Rectal smooth muscle tissue (tissue), 1 donor: ENCODE measurements at regions not wholly inside any gene's neighbourhood (a gene's known extent, or its start where the extent isn't known, plus 50 kb on each side); places are given as distances from the start of the nearest gene placed in this dataset.

Experiments
- H3K27ac ChIP-seq: one replicate; pipeline ENCODE4 v1.7.0; 2013; ENCODE audit warnings: low read depth, low read length, inconsistent platforms
- H3K27me3 ChIP-seq: one replicate; pipeline ENCODE4 v1.7.0; 2013; ENCODE audit warnings: low read length; ENCODE audit not compliant: control insufficient read depth, insufficient read depth
- H3K36me3 ChIP-seq: one replicate; pipeline ENCODE4 v1.7.0; 2013; ENCODE audit warnings: low read length; ENCODE audit not compliant: control insufficient read depth, insufficient read depth
- H3K4me1 ChIP-seq: one replicate; pipeline ENCODE4 v1.7.0; 2013; ENCODE audit warnings: low read length; ENCODE audit not compliant: control insufficient read depth, insufficient read depth
- H3K4me3 ChIP-seq: one replicate; pipeline ENCODE4 v1.7.0; 2013; ENCODE audit warnings: low read length
- H3K9ac ChIP-seq: one replicate; pipeline ENCODE4 v1.7.0; 2013; ENCODE audit warnings: low read length

DNA sequence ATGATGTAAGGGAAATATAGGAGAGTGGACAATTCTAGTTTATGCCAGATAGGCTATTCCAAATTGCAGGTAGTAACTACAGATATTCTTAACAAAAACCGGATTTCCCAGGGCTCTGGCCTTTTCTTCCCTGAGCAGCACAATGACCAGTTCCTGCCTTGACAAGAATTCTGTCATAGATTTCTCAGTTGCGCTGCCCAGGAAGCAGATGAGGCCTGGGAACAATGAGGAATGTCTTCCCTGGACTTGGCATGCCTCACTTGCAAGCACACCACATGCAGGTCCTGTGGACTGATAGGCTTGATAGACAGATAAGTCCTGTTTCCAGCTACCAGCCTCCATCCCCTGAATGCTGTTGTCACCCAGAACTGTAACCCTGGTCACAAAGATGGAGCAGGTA lies 174.5 kb upstream of the PRSS58 start:
- Histone ChIP-seq H3K36me3 (no peaks in the 10 kb centered on the region), H3K4me1 (no peaks in the 10 kb centered on the region), H3K9ac (no peak overlapping the region), H3K4me3 (no peak overlapping the region), H3K27me3 (no peaks in the 10 kb centered on the region), H3K27ac (no peak overlapping the region)

DNA sequence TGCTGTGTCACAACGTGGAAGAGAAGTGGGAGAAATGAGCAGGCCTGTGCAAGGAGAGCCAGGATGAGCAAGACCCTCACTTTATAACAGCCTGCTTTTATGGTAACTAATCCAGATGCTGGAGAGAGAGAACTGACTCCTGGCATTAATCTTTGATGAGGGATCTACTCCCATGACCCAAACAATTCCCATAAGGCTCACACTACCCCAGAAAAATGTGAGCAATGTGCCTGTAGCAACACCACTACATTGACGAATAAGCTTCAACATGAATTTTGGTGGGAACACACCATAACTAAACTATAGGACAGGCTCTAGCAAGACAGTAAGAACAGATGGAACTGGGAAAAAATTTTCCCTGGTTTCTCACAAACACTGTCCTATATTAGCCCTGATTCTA lies 173.6 kb upstream of the PRSS58 start:
- no peaks in the 10 kb centered on the region for H3K27me3 ChIP-seq
- no peaks in the 10 kb centered on the region for H3K4me1 ChIP-seq

DNA sequence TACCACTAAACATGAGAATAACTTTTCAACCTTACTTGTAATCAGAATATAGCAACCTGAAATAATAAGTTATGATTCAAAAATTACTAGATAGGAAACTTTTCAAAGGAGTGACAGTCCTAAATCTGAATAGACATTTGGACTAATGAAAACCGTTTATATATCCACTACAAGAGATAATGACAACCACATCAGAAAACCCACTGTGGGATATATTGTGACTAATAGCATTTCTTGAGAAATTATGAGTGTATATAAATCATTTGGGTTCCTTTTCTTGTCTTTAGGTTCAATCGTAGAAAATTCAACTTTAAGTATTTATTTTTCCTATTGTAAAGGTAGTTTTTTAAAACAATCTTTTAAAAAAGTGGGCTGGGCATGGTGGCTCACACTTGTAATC lies 170.2 kb upstream of the PRSS58 start:
- Histone ChIP-seq H3K9ac (no peak overlapping the region), H3K36me3 (no peaks in the 10 kb centered on the region), H3K27me3 (no peaks in the 10 kb centered on the region), H3K4me3 (no peak overlapping the region), H3K4me1 (no peaks in the 10 kb centered on the region), H3K27ac (no peak overlapping the region)

More for the DNA sequence above, 173.6 kb upstream of the PRSS58 start:
- Histone ChIP-seq H3K36me3 (no peaks in the 10 kb centered on the region), H3K9ac (no peak overlapping the region), H3K27ac (no peak overlapping the region), H3K4me3 (no peak overlapping the region)

DNA sequence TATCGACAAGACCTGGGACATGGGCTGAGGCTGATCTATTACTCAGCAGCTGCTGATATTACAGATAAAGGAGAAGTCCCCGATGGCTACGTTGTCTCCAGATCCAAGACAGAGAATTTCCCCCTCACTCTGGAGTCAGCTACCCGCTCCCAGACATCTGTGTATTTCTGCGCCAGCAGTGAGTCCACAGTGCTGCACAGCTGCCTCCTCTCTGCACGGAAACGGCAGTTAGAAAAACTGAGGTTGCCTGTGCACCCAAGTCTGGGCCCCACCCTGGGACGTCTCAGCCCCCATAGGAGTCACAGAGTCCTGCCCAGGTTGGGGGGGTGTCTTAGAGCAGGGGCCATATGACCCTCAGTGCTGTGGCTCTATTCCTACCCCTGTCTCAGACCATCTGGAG lies 167.4 kb upstream of the PRSS58 start:
- no peaks in the 10 kb centered on the region for H3K27me3 ChIP-seq
- H3K4me1 ChIP-seq = no peaks in the 10 kb centered on the region
- no peak overlapping the region for H3K27ac ChIP-seq
- H3K4me3 ChIP-seq = no peak overlapping the region
- no peaks in the 10 kb centered on the region for H3K36me3 ChIP-seq
- no peak overlapping the region for H3K9ac ChIP-seq

DNA sequence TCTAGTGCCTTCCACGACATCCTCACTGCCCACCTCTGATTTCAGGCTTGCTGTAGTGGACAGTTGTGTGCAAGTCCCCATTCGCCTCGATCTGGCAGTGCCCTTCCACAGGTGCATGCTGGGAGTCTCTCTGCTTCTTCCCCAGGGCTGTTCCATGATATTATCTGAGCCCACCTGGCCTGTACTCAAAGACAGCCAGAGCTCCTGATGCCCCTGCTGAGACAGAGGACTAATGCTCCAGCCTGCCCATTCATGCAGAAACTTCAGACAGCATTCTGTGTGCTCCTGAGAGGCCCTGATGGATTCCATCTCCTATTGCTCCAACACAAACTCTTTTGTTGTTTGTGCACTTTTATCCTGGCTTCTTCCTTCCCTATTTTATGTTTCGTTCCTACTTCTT lies 164.8 kb upstream of the PRSS58 start:
- no peaks in the 10 kb centered on the region for H3K4me1 ChIP-seq
- no peak overlapping the region for H3K4me3 ChIP-seq
- H3K36me3 ChIP-seq = no peaks in the 10 kb centered on the region
- no peak overlapping the region for H3K27ac ChIP-seq
- H3K9ac ChIP-seq = no peak overlapping the region
- H3K27me3 ChIP-seq = no peaks in the 10 kb centered on the region

DNA sequence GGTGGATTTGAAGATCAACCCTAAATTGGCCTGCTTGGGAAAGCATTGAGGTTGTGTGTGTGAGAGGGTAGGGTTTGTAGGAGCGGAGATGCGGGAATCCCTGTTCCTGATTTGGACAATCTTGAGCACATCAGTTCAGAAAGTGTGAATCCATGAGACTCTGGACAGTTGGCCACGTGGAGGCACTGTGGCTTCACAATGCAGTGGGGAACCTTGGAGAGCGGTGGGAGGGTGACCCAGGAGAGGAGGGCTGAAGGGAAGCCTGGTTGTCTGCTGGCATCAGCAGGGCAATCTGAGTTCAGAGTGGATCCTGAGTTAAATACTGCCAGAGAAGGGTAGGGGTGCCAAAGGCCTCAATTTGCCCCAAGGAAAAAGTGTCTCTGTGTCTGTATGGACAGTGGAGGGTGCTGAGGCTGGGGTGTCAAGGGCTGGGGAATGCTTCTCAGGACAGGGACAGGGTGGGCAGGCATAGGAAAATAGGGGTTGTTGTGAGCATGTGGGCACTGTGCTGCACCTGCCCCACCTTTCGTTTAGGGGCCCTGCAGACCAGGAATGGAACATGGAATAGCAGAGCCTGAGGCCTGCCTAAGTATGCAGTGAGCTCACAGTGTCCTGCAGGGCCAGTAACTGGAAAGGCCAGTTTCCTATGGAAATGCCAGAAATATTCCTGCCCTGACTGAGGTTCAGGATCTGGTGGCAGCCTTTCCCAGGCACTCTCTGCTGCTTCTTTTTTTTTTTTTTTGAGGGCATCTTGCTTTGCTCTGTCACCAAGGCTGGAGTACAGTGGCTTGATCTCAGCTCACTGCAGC lies 162.9 kb upstream of the PRSS58 start:
- Histone ChIP-seq H3K36me3 (no peaks in the 10 kb centered on the region), H3K27ac (no peak overlapping the region), H3K27me3 (no peaks in the 10 kb centered on the region)

DNA sequence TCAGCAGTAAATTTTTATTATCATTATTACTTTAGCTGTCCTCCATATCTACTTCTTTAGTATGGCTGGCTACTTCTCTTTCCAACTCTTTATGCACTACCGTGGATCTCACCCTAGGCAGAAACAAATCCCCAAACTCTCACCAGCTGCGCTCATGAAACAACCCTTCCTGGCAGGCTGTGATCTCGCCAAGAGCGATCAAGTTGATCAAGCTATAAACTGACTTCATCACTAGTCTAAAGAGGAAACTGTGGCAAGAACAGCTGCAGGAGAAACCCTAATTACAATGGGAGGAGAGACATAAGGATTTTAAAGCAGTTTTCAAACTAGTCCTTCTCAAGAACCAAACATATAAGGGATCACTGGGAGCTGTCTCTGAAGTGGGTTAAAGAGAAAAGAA lies 160.5 kb upstream of the PRSS58 start:
- H3K9ac ChIP-seq = no peak overlapping the region
- no peaks in the 10 kb centered on the region for H3K36me3 ChIP-seq
- H3K4me3 ChIP-seq = no peak overlapping the region
- H3K27ac ChIP-seq = no peak overlapping the region
- no peaks in the 10 kb centered on the region for H3K4me1 ChIP-seq
- no peaks in the 10 kb centered on the region for H3K27me3 ChIP-seq

More for the DNA sequence above, 162.9 kb upstream of the PRSS58 start:
- Histone ChIP-seq H3K9ac (no peak overlapping the region), H3K4me3 (no peak overlapping the region), H3K4me1 (no peaks in the 10 kb centered on the region)

DNA sequence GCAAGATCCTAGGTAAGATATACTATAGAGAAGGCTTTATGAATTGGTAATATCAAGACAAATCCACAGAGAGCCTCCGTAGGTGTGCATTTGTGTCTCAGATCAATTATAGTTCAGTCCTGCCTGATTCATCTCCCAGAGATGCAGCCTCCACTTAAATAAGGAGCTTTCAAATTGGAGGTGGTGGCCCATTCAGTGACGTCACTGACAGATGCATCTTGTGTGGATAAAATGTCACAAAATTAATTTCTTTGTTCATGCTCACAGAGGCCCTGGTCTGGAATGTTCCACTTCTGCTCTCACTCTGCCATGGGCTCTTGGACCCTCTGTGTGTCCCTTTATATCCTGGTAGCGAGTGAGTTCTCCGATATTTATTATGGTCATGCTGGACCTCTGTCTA lies 157.1 kb upstream of the PRSS58 start:
- no peak overlapping the region for H3K4me3 ChIP-seq
- H3K9ac ChIP-seq = no peak overlapping the region
- no peaks in the 10 kb centered on the region for H3K36me3 ChIP-seq
- no peak overlapping the region for H3K27ac ChIP-seq
- H3K4me1 ChIP-seq = no peaks in the 10 kb centered on the region
- no peaks in the 10 kb centered on the region for H3K27me3 ChIP-seq

DNA sequence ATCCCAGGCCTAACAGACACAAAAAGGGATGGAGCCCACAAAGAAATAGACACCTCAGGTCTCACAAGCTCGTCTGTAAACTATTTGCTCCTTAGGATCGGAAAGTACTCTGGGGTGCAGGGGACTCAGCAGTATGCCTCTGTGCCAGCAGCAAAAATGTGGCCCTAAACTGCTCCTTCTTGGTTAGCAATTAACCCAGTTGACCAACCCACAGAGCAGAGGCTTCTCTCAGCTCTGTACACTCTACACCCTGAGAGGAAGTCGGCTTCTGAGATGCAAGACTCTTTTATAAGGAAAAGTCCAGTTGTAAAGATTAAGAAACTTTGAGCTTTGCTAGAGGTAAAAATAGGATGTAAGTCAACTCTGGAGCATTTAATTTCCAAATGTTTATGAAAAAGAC lies 156.3 kb upstream of the PRSS58 start:
- Histone ChIP-seq H3K27ac (no peak overlapping the region), H3K27me3 (no peaks in the 10 kb centered on the region), H3K36me3 (no peaks in the 10 kb centered on the region), H3K4me1 (no peaks in the 10 kb centered on the region), H3K4me3 (no peak overlapping the region), H3K9ac (no peak overlapping the region)

DNA sequence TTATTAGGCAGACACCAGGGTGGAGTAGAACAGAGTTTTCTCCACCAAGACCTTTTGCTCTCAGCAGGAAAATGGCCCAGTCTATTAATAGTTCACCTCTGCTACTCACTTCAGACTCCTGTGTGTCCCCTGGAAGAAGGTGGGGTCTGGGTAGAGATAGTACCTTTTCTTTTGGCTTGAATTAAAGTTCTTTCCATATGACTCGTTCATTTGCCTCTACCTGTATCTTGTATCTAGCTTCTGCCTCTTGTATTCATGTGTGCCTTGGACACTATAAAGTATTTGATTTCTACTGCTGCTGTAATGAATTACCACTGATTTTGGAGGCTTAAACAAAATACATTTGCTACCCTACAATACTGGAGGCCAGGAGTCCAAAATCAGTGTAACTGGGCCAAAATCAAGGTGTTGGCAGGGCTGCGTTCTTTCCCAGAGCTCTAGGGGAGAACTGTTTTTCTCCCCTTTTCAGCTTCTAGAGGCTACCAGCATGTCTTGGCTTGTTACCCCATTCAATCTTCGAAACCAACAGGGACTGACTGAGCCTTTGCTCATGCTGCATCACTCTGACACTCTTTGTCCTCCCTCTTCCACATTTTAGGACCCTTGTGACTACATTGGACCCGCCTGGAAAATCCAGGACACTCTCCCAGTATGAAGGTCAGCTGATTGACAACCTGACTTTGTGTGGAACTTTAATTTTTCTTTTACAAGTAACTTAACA lies 155.6 kb upstream of the PRSS58 start:
- Histone ChIP-seq H3K4me3 (no peak overlapping the region), H3K4me1 (no peaks in the 10 kb centered on the region), H3K36me3 (no peaks in the 10 kb centered on the region), H3K27ac (no peak overlapping the region), H3K9ac (no peak overlapping the region), H3K27me3 (no peaks in the 10 kb centered on the region)

DNA sequence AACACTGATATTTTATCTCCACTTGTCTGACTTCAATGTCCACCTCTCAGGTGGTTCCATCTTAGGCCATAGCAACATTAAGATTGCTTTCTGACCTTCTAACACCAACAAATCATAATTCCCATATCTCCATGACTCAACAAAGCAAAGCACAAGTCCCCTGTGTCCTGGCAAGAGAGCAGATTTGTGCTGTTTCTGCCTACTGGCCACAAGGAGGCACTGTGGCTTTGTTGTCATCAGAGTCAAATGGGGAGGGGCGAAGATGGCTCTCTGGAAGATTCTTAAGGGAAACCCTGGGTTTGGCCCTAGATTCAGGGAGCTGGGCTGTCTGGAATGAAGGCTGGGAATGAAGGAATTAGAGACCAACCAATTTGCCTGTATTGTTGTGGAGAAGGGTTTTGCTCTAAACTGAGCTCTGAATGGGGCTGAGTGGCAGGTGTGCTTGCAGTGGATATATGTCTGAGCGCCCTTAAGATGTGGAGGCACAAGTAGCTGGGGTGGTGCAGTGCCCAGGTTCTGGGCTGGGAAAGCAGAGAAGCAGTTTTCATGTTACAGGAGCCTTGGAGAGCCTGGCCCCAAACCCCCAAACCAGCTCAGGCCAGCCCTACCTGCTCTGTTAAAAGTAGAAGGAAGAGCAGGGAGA lies 154.8 kb upstream of the PRSS58 start:
- Histone ChIP-seq H3K27ac (no peak overlapping the region), H3K36me3 (no peaks in the 10 kb centered on the region), H3K9ac (no peak overlapping the region), H3K27me3 (no peaks in the 10 kb centered on the region), H3K4me3 (no peak overlapping the region), H3K4me1 (no peaks in the 10 kb centered on the region)

DNA sequence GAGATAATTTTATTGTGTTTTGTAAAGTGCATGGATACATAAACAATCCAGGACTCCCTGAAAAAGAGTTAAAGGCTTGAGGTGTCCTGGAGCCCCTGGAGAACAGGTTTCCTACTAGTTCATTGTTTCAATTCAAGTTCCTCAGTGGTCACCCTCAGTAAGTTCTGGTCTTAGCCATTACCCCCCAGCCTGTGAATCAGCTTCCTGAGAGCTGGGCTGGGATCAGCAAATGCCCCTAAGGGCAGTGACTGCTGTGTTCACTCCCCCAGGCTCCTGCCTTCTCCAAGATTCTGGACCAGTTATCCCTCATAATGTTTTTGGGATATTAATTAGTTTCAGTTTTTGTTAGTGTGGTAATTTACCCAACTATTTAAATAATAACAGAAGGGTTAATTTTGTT lies 151.6 kb upstream of the PRSS58 start:
- Histone ChIP-seq H3K27ac (no peak overlapping the region), H3K36me3 (no peaks in the 10 kb centered on the region), H3K4me3 (no peak overlapping the region), H3K4me1 (no peaks in the 10 kb centered on the region), H3K27me3 (no peaks in the 10 kb centered on the region), H3K9ac (no peak overlapping the region)
